ENCODE measurements at regions not wholly inside any gene's neighbourhood (a gene's known extent, or its start where the extent isn't known, plus 50 kb on each side); places are given as distances from the start of the nearest gene placed in this dataset.
"Not testable (repeated sequence)": the region's sequence is repeated elsewhere in the genome, so short reads cannot be mapped to it uniquely, and the experiment has no call there.

GRCh38 chr9:13032585-13032984, 246.9 kb downstream of the MPDZ start:
- DNase-seq: no peak
- H3K4me3 ChIP-seq (ENCODE audit: low read depth, low read length): no peak overlapping the region
- in situ Hi-C loops (cut with HindIII; ENCODE audit: low pct_ligation_motif_present, low sequenced_read_pairs): no loop called here
- H3K36me3 ChIP-seq (replicated peaks): no peaks in the 10 kb centered on the region
- no peak for TF ChIP-seq CTCF (IDR thresholded peaks at IDR 0.05; ENCODE audit: low read depth, low read length, missing control alignments)
- no peak overlapping the region for H3K27ac ChIP-seq
- H3K27me3 ChIP-seq (replicated peaks): no peaks in the 10 kb centered on the region

- in situ Hi-C loops (cut with HindIII; ENCODE audit: low pct_ligation_motif_present, low sequenced_read_pairs): no loop called here
- DNase-seq: peak; percentile 75
- TF ChIP-seq CTCF (IDR thresholded peaks at IDR 0.05; ENCODE audit: low read depth, low read length, missing control alignments): peak; percentile 86
- Histone ChIP-seq H3K4me3 (ENCODE audit: low read depth, low read length) (peak overlapping the region; percentile 50), H3K27ac (no peak overlapping the region), H3K27me3 (replicated peaks) (no peaks in the 10 kb centered on the region), H3K36me3 (replicated peaks) (no peaks in the 10 kb centered on the region)
Measured at GRCh38 chr9:13033959-13034693, 245.4 kb downstream of the MPDZ start.

GRCh38 chr9:13034694-13035002, 244.8 kb downstream of the MPDZ start:
- Histone ChIP-seq H3K27ac (no peak overlapping the region), H3K27me3 (replicated peaks) (no peaks in the 10 kb centered on the region), H3K4me3 (ENCODE audit: low read depth, low read length) (no peak overlapping the region), H3K36me3 (replicated peaks) (no peaks in the 10 kb centered on the region)
- in situ Hi-C loops (cut with HindIII; ENCODE audit: low pct_ligation_motif_present, low sequenced_read_pairs): no loop called here
- TF ChIP-seq CTCF (IDR thresholded peaks at IDR 0.05; ENCODE audit: low read depth, low read length, missing control alignments): no peak
- DNase-seq: no peak

- Histone ChIP-seq H3K4me3 (ENCODE audit: low read depth, low read length) (no peak overlapping the region), H3K27ac (no peak overlapping the region), H3K27me3 (replicated peaks) (no peaks in the 10 kb centered on the region), H3K36me3 (replicated peaks) (no peaks in the 10 kb centered on the region)
- in situ Hi-C loops (cut with HindIII; ENCODE audit: low pct_ligation_motif_present, low sequenced_read_pairs): no loop called here
- no peak for DNase-seq
- TF ChIP-seq CTCF (IDR thresholded peaks at IDR 0.05; ENCODE audit: low read depth, low read length, missing control alignments): no peak
Measured at GRCh38 chr9:13035822-13036221, 243.7 kb downstream of the MPDZ start.

GRCh38 chr9:13037808-13038207, 241.7 kb downstream of the MPDZ start:
- H3K27ac ChIP-seq; DNase-seq; H3K27me3 ChIP-seq (replicated peaks); H3K4me3 ChIP-seq (ENCODE audit: low read depth, low read length); in situ Hi-C loops (cut with HindIII; ENCODE audit: low pct_ligation_motif_present, low sequenced_read_pairs); H3K36me3 ChIP-seq (replicated peaks): not testable (repeated sequence)

- no peak overlapping the region for H3K27ac ChIP-seq
- H3K27me3 ChIP-seq (replicated peaks): no peaks in the 10 kb centered on the region
- no peak overlapping the region for H3K4me3 ChIP-seq (ENCODE audit: low read depth, low read length)
- no peak for DNase-seq
- in situ Hi-C loops (cut with HindIII; ENCODE audit: low pct_ligation_motif_present, low sequenced_read_pairs): no loop called here
- no peak for TF ChIP-seq CTCF (IDR thresholded peaks at IDR 0.05; ENCODE audit: low read depth, low read length, missing control alignments)
- no peaks in the 10 kb centered on the region for H3K36me3 ChIP-seq (replicated peaks)
Measured at GRCh38 chr9:13047827-13048587, 231.5 kb downstream of the MPDZ start.
